GM21619 (cell line): ENCODE measurements at regions not wholly inside any gene's neighbourhood (a gene's known extent, or its start where the extent isn't known, plus 50 kb on each side); places are given as distances from the start of the nearest gene placed in this dataset.

Source experiments
- ATAC-seq: cut with Tn5 transposase; IDR thresholded peaks from one replicate; pipeline ENCODE4 v1.9.1; 2021; ENCODE audit not compliant: unreplicated experiment

- no peak for ATAC-seq
Observed at GRCh38 chr5:18992264-18992663, 995.7 kb downstream of the CDH18 start.

DNA sequence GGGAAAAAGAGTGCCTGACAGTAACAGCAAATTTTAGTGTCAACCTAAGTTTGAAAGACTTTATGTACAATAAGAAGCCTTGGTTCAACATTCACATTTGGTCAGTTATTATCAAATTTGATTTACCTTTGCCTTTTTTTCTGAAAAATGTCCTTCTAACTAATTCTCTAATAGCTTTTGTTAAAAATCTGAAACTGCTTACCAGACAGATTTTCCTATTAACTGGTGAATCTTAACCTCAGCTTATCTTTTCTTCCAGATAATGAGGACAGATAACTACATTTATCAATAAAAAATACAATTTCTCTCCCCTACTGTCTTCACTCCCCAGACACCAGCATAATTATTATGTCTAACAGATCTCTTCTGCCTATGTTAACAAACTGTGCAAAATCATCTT lies 988.5 kb downstream of the CDH18 start:
- no peak for ATAC-seq

- ATAC-seq = no peak
Observed at GRCh38 chr5:19001054-19001453, 986.9 kb downstream of the CDH18 start.

- ATAC-seq = no peak
Observed at GRCh38 chr5:19001539-19001938, 986.5 kb downstream of the CDH18 start.

- no peak for ATAC-seq
Observed at GRCh38 chr5:19002111-19002510, 985.9 kb downstream of the CDH18 start.

DNA sequence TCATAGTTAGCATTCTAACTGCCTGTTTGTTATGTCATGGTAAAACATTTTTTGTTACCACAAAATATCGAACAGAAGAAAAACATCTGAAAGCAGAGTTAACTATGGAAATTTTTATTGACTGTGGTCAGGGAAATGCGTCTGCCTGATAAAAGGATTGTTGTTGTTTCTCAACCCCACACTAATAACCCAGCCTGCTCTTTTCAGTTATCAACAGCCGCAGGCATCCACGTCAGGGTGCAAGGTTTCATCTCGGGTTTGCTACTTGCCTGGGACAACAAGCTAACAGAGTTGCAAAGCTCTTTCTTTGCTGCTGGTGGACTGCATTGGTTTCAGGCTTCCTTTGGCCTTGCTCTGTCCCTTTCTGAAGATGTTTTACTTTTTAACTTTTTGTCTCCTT lies 969.2 kb downstream of the CDH18 start:
- ATAC-seq = no peak

- ATAC-seq = no peak
Observed at GRCh38 chr5:19031491-19031890, 956.5 kb downstream of the CDH18 start.

- ATAC-seq = no peak
Observed at GRCh38 chr5:19035816-19036215, 952.2 kb downstream of the CDH18 start.

DNA sequence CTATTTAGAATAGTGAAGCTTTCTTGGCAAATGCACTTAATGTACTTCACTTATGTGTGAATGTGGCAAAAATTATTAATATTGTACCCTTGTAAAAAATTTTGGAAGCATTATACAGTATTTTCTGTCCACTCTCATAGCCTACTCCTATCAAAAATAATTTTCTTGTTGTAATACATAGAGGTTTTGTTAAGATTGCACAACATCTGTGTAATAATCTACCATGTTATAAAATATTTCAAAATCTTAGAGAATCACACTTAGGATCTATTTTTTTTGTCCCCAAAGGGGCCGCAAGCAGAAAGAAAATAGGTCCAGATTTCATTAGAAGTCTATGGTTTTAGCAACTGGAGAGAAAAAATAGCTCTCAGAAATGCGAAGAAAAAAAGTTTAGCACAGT lies 945.9 kb downstream of the CDH18 start:
- no peak for ATAC-seq

DNA sequence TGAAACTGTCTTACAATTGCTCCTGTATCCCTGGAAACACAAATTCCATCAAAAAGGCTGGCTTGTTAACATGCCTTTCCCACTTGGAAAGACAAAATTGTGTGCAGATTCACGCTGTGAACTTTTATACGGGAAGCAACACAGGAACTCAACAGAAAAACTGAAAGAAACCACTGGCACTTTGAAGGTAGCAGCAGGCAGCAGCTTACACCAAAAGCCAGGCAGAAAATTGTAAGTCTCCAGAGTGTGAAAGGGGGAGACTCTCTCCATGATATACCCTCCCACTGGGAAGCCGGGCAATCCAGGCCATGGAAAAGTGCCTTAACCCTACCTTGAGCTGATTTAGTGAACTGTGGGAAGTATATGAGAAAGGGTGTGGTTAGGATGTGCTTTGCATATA lies 943.7 kb downstream of the CDH18 start:
- no peak for ATAC-seq

DNA sequence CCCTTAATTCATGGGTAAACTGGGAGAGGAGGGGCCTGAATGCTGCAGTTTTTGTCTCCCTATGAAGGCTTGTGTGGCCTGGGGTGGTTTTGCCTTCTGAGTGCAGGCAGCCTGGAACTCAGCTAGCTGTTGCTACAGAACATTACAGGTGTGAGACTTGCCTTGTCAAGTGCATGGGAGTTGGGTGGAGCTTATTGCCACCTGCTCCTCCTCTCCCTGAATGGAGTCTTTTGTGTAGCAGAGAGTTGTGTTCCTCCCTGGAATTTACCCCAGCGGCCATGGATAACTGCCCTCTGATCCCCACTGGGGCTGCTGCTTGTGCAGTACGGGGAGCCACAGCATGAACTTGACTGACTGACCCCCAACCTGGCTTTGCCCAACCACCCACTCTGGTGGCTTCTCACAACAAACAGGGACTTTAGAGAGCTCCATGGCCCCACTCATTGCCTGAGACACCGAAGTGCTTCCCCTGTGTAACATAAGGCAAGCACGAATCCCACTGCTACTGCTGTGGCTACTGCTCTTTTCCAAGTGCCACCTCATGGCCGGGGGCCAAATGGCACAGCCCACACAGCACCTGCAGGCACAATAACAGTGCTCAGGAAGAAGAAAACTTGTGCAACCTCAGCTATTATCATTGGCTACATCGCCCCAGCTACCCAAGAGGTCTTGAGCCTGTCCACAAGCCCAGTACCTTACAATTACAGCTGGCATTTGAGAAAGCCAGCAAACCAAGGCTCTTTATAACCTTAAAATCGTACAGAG lies 942.9 kb downstream of the CDH18 start:
- no peak for ATAC-seq

- no peak for ATAC-seq
Observed at GRCh38 chr5:19047277-19047676, 940.7 kb downstream of the CDH18 start.

DNA sequence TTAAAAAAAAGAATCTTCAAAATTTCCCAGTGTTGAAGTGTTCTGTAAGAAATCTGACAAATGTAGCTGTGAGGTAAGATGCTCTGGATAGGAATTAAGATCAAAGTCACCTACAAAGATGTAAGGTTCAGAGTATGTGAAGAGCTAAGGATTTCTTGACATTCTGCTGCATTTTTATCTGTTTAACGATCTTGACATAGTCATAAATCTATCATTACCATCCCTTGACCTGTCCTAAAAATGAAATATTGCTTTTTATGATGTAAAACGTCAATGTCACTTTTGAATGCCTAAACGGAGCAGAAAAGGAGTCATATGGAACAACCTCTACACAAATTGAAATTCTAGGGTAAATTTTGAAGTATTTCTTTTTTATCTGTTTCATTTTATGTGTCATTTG lies 939.3 kb downstream of the CDH18 start:
- no peak for ATAC-seq

GRCh38 chr5:19058216-19058615 lies 929.8 kb downstream of the CDH18 start:
- no peak for ATAC-seq

GRCh38 chr5:19064094-19064493 lies 923.9 kb downstream of the CDH18 start:
- ATAC-seq = no peak

DNA sequence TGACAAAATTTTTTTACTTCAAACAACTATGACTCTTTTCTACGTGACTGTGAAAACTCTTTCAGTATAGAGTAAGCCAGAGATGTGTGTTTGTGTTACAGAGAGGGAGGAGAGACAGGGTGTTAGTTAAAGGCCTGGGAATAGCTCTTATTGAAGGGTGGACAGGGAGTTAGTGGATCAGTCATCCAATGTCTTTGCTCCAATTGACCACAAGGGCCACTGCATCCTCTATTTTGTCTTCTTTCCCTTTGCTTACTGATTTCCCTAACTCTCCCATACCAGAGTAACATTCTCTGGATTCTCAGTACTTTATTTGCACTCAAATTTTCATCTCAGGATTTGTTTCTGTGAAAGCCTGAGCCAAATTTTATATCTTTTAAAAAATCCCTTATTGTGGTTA lies 920.3 kb downstream of the CDH18 start:
- no peak for ATAC-seq

GRCh38 chr5:19098434-19098833 lies 889.6 kb downstream of the CDH18 start:
- ATAC-seq = no peak

DNA sequence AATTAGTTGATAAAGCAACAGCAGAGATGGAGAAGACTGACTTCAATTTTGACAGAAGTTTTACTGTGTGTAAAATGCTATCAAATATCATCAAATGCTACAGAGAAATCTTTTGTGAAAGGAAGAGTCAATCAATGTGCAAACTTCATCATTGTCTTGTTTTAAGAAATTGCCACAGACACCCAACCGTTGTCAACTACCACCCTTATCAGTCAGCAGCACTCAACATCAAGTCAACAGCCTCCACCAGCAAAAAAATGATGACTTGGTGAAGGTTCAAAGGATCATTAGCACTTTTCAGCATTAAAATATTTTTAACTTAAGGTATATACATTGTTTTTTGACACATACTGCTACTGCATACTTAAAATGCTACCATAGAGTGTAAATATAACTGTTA lies 888.8 kb downstream of the CDH18 start:
- no peak for ATAC-seq

- ATAC-seq = no peak
Observed at GRCh38 chr5:19104948-19105347, 883.1 kb downstream of the CDH18 start.

- ATAC-seq = no peak
Observed at GRCh38 chr5:19122923-19123322, 865.1 kb downstream of the CDH18 start.

GRCh38 chr5:19125956-19126713 lies 861.9 kb downstream of the CDH18 start:
- ATAC-seq = no peak

GRCh38 chr5:19140276-19140675 lies 847.7 kb downstream of the CDH18 start:
- no peak for ATAC-seq
